Keratinocyte (primary cell): ENCODE measurements at regions not wholly inside any gene's neighbourhood (a gene's known extent, or its start where the extent isn't known, plus 50 kb on each side); places are given as distances from the start of the nearest gene placed in this dataset.
A peak's percentile ranks its signal among the peaks of the same experiment; 100 is the strongest.

ENCODE experiments used
- DNase-seq: peaks from one replicate; pipeline ENCODE4 v3.0.0-alpha.2; 2011; ENCODE audit warnings: low read depth, missing footprints, low spot score
- FAIRE-seq: peaks from 2 replicates; lab custom pipeline; 2011; peaks lifted over from hg19 to GRCh38; lab: Jason Lieb, UNC
- H2AFZ ChIP-seq: 2 replicates; pipeline ENCODE4 v1.6.0; 2012; ENCODE audit warnings: low read length, control low read depth, inconsistent platforms; ENCODE audit not compliant: control insufficient read depth
- H3K27ac ChIP-seq: 2 replicates; pipeline ENCODE4 v1.5.1; 2011; ENCODE audit warnings: low read length; ENCODE audit not compliant: control insufficient read depth, insufficient read depth
- H3K27me3 ChIP-seq: 3 replicates; pipeline ENCODE4 v1.6.0; 2011; ENCODE audit warnings: low read length; ENCODE audit not compliant: control insufficient read depth, insufficient read depth; ENCODE audit errors: extremely low read depth
- H3K36me3 ChIP-seq, 2 experiments: 2 replicates in 1 of 2; 3 replicates in 1 of 2; pipeline ENCODE4 v1.5.1; 2011; ENCODE audit warnings: low read length in 2 of 2, mild to moderate bottlenecking in 1 of 2; ENCODE audit not compliant: control insufficient read depth in 2 of 2, insufficient read depth in 2 of 2; ENCODE audit errors: extremely low read depth in 1 of 2
- H3K4me1 ChIP-seq: 3 replicates; pipeline ENCODE4 v1.5.1; 2011; ENCODE audit warnings: low read length; ENCODE audit not compliant: control insufficient read depth, insufficient read depth; ENCODE audit errors: extremely low read depth
- H3K4me2 ChIP-seq: 3 replicates; pipeline ENCODE4 v1.6.0; 2011; ENCODE audit warnings: low read depth, low read length; ENCODE audit not compliant: control insufficient read depth, insufficient read depth; ENCODE audit errors: extremely low read depth
- H3K4me3 ChIP-seq, 3 experiments: fragments of 200-600 bp in 1 of 3; sonication (generic) in 1 of 3; 2 replicates in 2 of 3; 3 replicates in 1 of 3; pipeline ENCODE4 v1.5.1; 2011 to 2016; ENCODE audit warnings: low read length in 3 of 3, mild to moderate bottlenecking in 3 of 3, control low read depth in 2 of 3, inconsistent platforms in 1 of 3, low read depth in 1 of 3, mixed read lengths in 1 of 3, mixed run types in 1 of 3, moderate library complexity in 1 of 3; ENCODE audit not compliant: control insufficient read depth in 2 of 3, insufficient read depth in 2 of 3; ENCODE audit errors: extremely low read depth in 1 of 3
- H3K79me2 ChIP-seq: 2 replicates; pipeline ENCODE4 v1.6.0; 2012; ENCODE audit warnings: low read length; ENCODE audit not compliant: control insufficient read depth, insufficient read depth
- H3K9ac ChIP-seq: 3 replicates; pipeline ENCODE4 v1.6.0; 2011; ENCODE audit warnings: low read length; ENCODE audit not compliant: control insufficient read depth, insufficient read depth; ENCODE audit errors: extremely low read depth
- H3K9me1 ChIP-seq: 3 replicates; pipeline ENCODE4 v1.6.0; 2011; ENCODE audit warnings: low read length; ENCODE audit not compliant: control insufficient read depth, insufficient read depth; ENCODE audit errors: extremely low read depth
- H3K9me3 ChIP-seq: 2 replicates; pipeline ENCODE4 v1.5.1; 2012; ENCODE audit warnings: low read depth, low read length; ENCODE audit not compliant: control insufficient read depth
- H4K20me1 ChIP-seq: 3 replicates; pipeline ENCODE4 v1.6.0; 2011; ENCODE audit warnings: low read length; ENCODE audit not compliant: control insufficient read depth, insufficient read depth; ENCODE audit errors: extremely low read depth
- EZH2 ChIP-seq: IDR thresholded peaks from one replicate; pipeline ENCODE4 v1.6.1; 2012; ENCODE audit warnings: inconsistent platforms, mild to moderate bottlenecking, low read length, moderate library complexity
- dilution Hi-C: fragments of 300-500 bp; cut with MboI; formaldehyde crosslinking; loops from one replicate; pipeline ENCODE4 v1.7.0; 2020; ENCODE audit warnings: low sequenced_read_pairs; ENCODE audit not compliant: extremely low pct_ligation_motif_present
- TF ChIP-seq, protein P1 (sequence below), 3 experiments: IDR thresholded peaks in 1 of 3; conservative IDR thresholded peaks in 1 of 3; optimal IDR thresholded peaks in 1 of 3; 2 replicates in 2 of 3; 3 replicates in 1 of 3; pipeline versions ENCODE3 to v1.5.1; 2011; ENCODE audit warnings: low read length in 3 of 3, mild to moderate bottlenecking in 3 of 3, moderate library complexity in 2 of 3, control low read depth in 1 of 3, inconsistent platforms in 1 of 3; ENCODE audit not compliant: insufficient read depth in 2 of 3; ENCODE audit errors: extremely low read depth in 1 of 3

DNA sequence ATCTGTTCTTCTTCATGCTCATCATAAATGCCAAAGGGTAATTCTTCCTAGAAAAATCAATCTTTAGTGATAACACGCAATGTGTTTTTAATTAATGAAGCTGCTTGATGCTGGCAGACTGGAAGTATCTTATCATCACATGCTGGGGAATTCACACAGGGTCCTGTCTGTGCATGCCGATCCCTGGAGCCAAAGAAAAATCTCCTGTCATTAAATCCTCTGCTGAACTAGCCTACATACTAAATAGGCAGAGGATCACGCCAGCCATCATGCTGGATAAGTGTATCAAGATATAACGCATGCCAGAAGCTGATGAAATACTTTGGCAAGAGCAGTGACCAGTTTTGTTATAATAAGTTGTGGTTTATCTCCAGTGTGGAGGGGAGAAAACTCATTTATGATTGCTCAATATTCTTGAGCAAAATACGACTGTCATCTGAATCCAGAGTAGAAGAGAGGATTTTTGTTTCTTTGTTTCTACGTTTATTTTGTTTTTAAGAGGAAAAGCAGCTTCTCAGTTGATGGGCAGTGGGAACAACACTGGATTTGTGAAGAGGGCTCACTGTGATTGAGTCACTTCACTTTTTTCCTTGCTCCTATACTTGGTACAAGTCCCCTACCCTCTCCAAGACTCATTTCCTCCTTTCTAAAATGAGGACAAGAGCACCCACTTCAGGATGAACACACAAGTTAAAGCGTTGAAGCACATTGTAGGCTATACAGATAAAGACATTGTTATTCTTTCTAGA lies 649.1 kb downstream of the TNS3 start:
- FAIRE-seq (peak; percentile 95), DNase-seq (peak; percentile 54)
- H3K27me3 ChIP-seq, result no peaks in the 10 kb centered on the region
- dilution Hi-C loops, result no loop called here
- H3K9me3 ChIP-seq, result no peaks in the 10 kb centered on the region
- peak overlapping the region; percentile 80 for H3K4me2 ChIP-seq
- H3K79me2 ChIP-seq, result no peaks in the 10 kb centered on the region
- peak overlapping the region in 2 of 3 experiments; percentile 10 to 29 for H3K4me3 ChIP-seq
- H3K36me3 ChIP-seq, result no peaks in the 10 kb centered on the region
- H3K4me1 ChIP-seq, result peaks cover 38% of the 10 kb centered on the region
- no peak for TF ChIP-seq EZH2
- TF ChIP-seq, protein P1, sequence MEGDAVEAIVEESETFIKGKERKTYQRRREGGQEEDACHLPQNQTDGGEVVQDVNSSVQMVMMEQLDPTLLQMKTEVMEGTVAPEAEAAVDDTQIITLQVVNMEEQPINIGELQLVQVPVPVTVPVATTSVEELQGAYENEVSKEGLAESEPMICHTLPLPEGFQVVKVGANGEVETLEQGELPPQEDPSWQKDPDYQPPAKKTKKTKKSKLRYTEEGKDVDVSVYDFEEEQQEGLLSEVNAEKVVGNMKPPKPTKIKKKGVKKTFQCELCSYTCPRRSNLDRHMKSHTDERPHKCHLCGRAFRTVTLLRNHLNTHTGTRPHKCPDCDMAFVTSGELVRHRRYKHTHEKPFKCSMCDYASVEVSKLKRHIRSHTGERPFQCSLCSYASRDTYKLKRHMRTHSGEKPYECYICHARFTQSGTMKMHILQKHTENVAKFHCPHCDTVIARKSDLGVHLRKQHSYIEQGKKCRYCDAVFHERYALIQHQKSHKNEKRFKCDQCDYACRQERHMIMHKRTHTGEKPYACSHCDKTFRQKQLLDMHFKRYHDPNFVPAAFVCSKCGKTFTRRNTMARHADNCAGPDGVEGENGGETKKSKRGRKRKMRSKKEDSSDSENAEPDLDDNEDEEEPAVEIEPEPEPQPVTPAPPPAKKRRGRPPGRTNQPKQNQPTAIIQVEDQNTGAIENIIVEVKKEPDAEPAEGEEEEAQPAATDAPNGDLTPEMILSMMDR (optimal IDR thresholded peaks at IDR 0.05 in 1 of 3, IDR thresholded peaks at IDR 0.05 in 1 of 3, conservative IDR thresholded peaks at IDR 0.05 in 1 of 3; ENCODE audit: extremely low read depth in 1 of 3, insufficient read depth in 2 of 3, low read length in 3 of 3), result peak in 2 of 3 experiments; percentile 31 to 41
- H2AFZ ChIP-seq, result peak overlapping the region; percentile 87
- H3K9me1 ChIP-seq, result no peaks in the 10 kb centered on the region
- peak overlapping the region; percentile 96 for H3K27ac ChIP-seq
- no peaks in the 10 kb centered on the region for H4K20me1 ChIP-seq
- peak overlapping the region; percentile 66 for H3K9ac ChIP-seq

DNA sequence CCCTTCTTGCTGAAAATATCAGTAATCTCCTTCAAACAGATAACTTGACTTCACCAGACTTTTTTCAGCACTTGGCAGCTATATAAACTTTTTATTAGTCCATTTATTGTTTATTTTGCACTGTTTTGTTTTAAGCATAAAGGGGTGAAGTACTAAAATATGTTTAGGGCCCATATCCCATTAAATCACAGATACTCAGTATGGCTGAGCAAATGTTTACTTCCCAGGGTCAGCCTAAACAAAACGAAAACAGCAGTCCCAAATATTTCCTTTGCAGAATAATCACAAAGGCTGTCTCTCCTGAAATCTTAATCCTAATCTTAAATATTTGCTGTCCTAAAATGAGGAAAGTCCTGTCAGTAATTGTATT lies 649.6 kb downstream of the TNS3 start:
- H3K79me2 ChIP-seq, result no peaks in the 10 kb centered on the region
- H3K27ac ChIP-seq, result peak overlapping the region; percentile 96
- peak overlapping the region; percentile 80 for H3K4me2 ChIP-seq
- H3K9me1 ChIP-seq, result no peaks in the 10 kb centered on the region
- no peaks in the 10 kb centered on the region for H3K27me3 ChIP-seq
- H3K4me3 ChIP-seq, result no peak overlapping the region
- dilution Hi-C loops, result no loop called here
- no peak for TF ChIP-seq EZH2
- TF ChIP-seq, protein P1 (optimal IDR thresholded peaks at IDR 0.05 in 1 of 3, IDR thresholded peaks at IDR 0.05 in 1 of 3, conservative IDR thresholded peaks at IDR 0.05 in 1 of 3; ENCODE audit: extremely low read depth in 1 of 3, insufficient read depth in 2 of 3, low read length in 3 of 3), result no peak
- no peaks in the 10 kb centered on the region for H3K36me3 ChIP-seq
- peak overlapping the region; percentile 50 for H2AFZ ChIP-seq
- no peaks in the 10 kb centered on the region for H4K20me1 ChIP-seq
- peaks cover 38% of the 10 kb centered on the region for H3K4me1 ChIP-seq
- no peaks in the 10 kb centered on the region for H3K9me3 ChIP-seq
- FAIRE-seq (no peak), DNase-seq (no peak)
- peak overlapping the region; percentile 66 for H3K9ac ChIP-seq
